B cell (primary cell): ENCODE measurements at regions not wholly inside any gene's neighbourhood (a gene's known extent, or its start where the extent isn't known, plus 50 kb on each side); places are given as distances from the start of the nearest gene placed in this dataset.

ENCODE experiments used
- ATAC-seq: fragments of 200-7000 bp; cut with Tn5 transposase; one replicate; pipeline ENCODE4 v1.10.0; 2021; ENCODE audit warnings: low read depth, mild to moderate bottlenecking, moderate number of reproducible peaks, moderate library complexity
- CTCF ChIA-PET: fragments of 350-600 bp; sonication (Branson Sonifier 250); formaldehyde crosslinking; loops from one replicate; lab custom pipeline; 2021; ENCODE audit warnings: antibody characterized with exemption, inconsistent platforms; lab: Charles Lee
- POLR2A ChIA-PET: fragments of 350-600 bp; sonication (Branson Sonifier 250); formaldehyde crosslinking; loops from one replicate; lab custom pipeline; 2021; ENCODE audit warnings: antibody characterized with exemption; lab: Charles Lee
- DNase-seq: peaks from one replicate; pipeline ENCODE4 v3.0.0; 2013
- H2AFZ ChIP-seq: 2 replicates; pipeline ENCODE4 v1.6.1; 2012; ENCODE audit warnings: mild to moderate bottlenecking, low read depth, low read length; ENCODE audit not compliant: insufficient read depth, poor library complexity, severe bottlenecking
- H3K27ac ChIP-seq, 2 donors: 1 replicate in 1 of 2; 2 replicates in 1 of 2; pipeline ENCODE4 v1.5.1; 2012 to 2013; ENCODE audit warnings: low read length in 2 of 2, mild to moderate bottlenecking in 2 of 2, moderate library complexity in 1 of 2
- H3K27me3 ChIP-seq, 4 experiments: fragments of 200-600 bp in 1 of 4; sonication (generic) in 1 of 4; replicated peaks in 1 of 4; 1 replicate in 2 of 4; 2 replicates in 2 of 4; pipeline versions ENCODE4 v1.6.1 to v1.7.0; 2013 to 2016; ENCODE audit warnings: low read length in 3 of 4, mild to moderate bottlenecking in 2 of 4, mixed read lengths in 1 of 4, moderate library complexity in 1 of 4; ENCODE audit not compliant: insufficient read depth in 4 of 4, control insufficient read depth in 3 of 4; ENCODE audit errors: control extremely low read depth in 1 of 4
- H3K36me3 ChIP-seq, 2 experiments: replicated peaks in 1 of 2; 1 replicate in 1 of 2; 2 replicates in 1 of 2; pipeline versions ENCODE4 v1.6.1 to v1.7.1; 2013; ENCODE audit warnings: low read length in 1 of 2; ENCODE audit not compliant: insufficient read depth in 2 of 2, control insufficient read depth in 1 of 2; ENCODE audit errors: control extremely low read depth in 1 of 2, extremely low read depth in 1 of 2
- H3K4me1 ChIP-seq, 2 donors: fragments of 200-600 bp in 1 of 2; sonication (generic) in 1 of 2; 1 replicate in 1 of 2; 2 replicates in 1 of 2; pipeline versions ENCODE4 v1.5.1 to v1.6.1; 2013 to 2017; ENCODE audit warnings: low read length in 2 of 2; ENCODE audit not compliant: control insufficient read depth in 2 of 2, insufficient read depth in 2 of 2
- H3K4me2 ChIP-seq: replicated peaks from 2 replicates; pipeline ENCODE3; 2012; ENCODE audit warnings: mild to moderate bottlenecking, low read depth, low read length; ENCODE audit not compliant: poor library complexity, severe bottlenecking
- H3K4me3 ChIP-seq, 5 experiments: fragments of 200-600 bp in 1 of 5; sonication (generic) in 1 of 5; 1 replicate in 3 of 5; 2 replicates in 2 of 5; pipeline versions ENCODE4 v1.5.1 to v1.7.0; 2011 to 2016; ENCODE audit warnings: low read length in 4 of 5, mild to moderate bottlenecking in 4 of 5, low read depth in 2 of 5, control low read depth in 1 of 5, moderate library complexity in 1 of 5; ENCODE audit not compliant: insufficient read depth in 1 of 5; ENCODE audit errors: control extremely low read depth in 1 of 5, extremely low read depth in 1 of 5
- H3K79me2 ChIP-seq: fragments of 200-600 bp; sonication (generic); one replicate; pipeline ENCODE4 v1.6.0; 2016; ENCODE audit warnings: low read length; ENCODE audit not compliant: control insufficient read depth, insufficient read depth
- H3K9ac ChIP-seq: fragments of 200-600 bp; sonication (generic); 2 replicates; pipeline ENCODE4 v1.6.1; 2017; ENCODE audit warnings: mild to moderate bottlenecking, low read length, moderate library complexity
- H3K9me3 ChIP-seq, 3 donors: one replicate each; pipeline versions ENCODE4 v1.6.1 to v1.7.1; 2013; ENCODE audit warnings: low read length in 2 of 3; ENCODE audit not compliant: control insufficient read depth in 2 of 3, insufficient read depth in 1 of 3; ENCODE audit errors: control extremely low read depth in 1 of 3
- H4K20me1 ChIP-seq: 2 replicates; pipeline ENCODE4 v1.6.0; 2012; ENCODE audit warnings: mild to moderate bottlenecking, low read length; ENCODE audit not compliant: insufficient read depth, control insufficient read depth, poor library complexity, severe bottlenecking
- H3K27ac Mint-ChIP-seq: one replicate; pipeline ENCODE4 v1.8.0; 2021; ENCODE audit warnings: mixed read lengths
- H3K27me3 Mint-ChIP-seq: one replicate; pipeline ENCODE4 v1.8.0; 2021; ENCODE audit warnings: mixed read lengths
- H3K4me1 Mint-ChIP-seq: one replicate; pipeline ENCODE4 v1.8.0; 2021; ENCODE audit warnings: mixed read lengths
- H3K4me3 Mint-ChIP-seq: one replicate; pipeline ENCODE4 v1.8.0; 2021; ENCODE audit warnings: mixed read lengths
- H3K9me3 Mint-ChIP-seq: one replicate; pipeline ENCODE4 v1.8.0; 2022; ENCODE audit warnings: mixed read lengths; ENCODE audit not compliant: insufficient read depth
- CTCF ChIP-seq: fragments of 200-600 bp; IDR thresholded peaks from one replicate; pipeline ENCODE4 v1.8.0; 2022; ENCODE audit warnings: antibody characterized with exemption, mild to moderate bottlenecking
- EZH2 ChIP-seq: IDR thresholded peaks from 2 replicates; pipeline ENCODE4 v1.6.1; 2012; ENCODE audit warnings: borderline replicate concordance, low read depth, mild to moderate bottlenecking, moderate library complexity, low read length; ENCODE audit not compliant: insufficient read depth, poor library complexity, severe bottlenecking
- WGBS: methylation state at CpG from one replicate; pipeline ENCODE4 v1.1.5; 2013; ENCODE audit warnings: missing lambda C conversion rate; ENCODE audit not compliant: insufficient coverage; 5-methylcytosine and 5-hydroxymethylcytosine counted together
- intact Hi-C: fragments of 100-400 bp; cut with micrococcal nuclease; formaldehyde crosslinking; loops from one replicate; pipeline ENCODE4 v1.10.0; 2022

- Histone ChIP-seq H3K27me3 (no peaks in the 10 kb centered on the region), H2AFZ (no peak overlapping the region), H3K36me3 (no peaks in the 10 kb centered on the region), H3K27ac (no peak overlapping the region), H3K4me1 (no peaks in the 10 kb centered on the region), H3K9me3 (peaks cover 1 to 11% (median 4%) of the 10 kb centered on the region in 3 donors), H3K79me2 (no peaks in the 10 kb centered on the region), H3K4me2 (no peak overlapping the region), H3K9ac (no peak overlapping the region), H3K4me3 (no peak overlapping the region), H4K20me1 (no peaks in the 10 kb centered on the region)
- ChIA-PET CTCF (no interaction called here), POLR2A (no interaction called here)
- no peak overlapping the region for H3K27ac Mint-ChIP-seq
- ATAC-seq, result no peak
- no peaks in the 10 kb centered on the region for H3K27me3 Mint-ChIP-seq
- H3K9me3 Mint-ChIP-seq, result peaks cover 4% of the 10 kb centered on the region
- no peak overlapping the region for H3K4me3 Mint-ChIP-seq
- DNase-seq, result no peak
- no CpG with 5 or more reads among the region's 1 CpG for WGBS
- no peaks in the 10 kb centered on the region for H3K4me1 Mint-ChIP-seq
- TF ChIP-seq CTCF (no peak), EZH2 (no peak)
- intact Hi-C loops, result no loop called here
Observed at GRCh38 chr20:22027423-22027822, 322.0 kb downstream of the PAX1 start.

- POLR2A ChIA-PET, result no interaction called here
- CTCF ChIA-PET, result no interaction called here
- H2AFZ ChIP-seq, result no peak overlapping the region
- H3K9me3 ChIP-seq, result peaks cover 0 to 4% (median 1%) of the 10 kb centered on the region in 3 donors
- intact Hi-C loops, result no loop called here
- H3K4me1 ChIP-seq, result no peaks in the 10 kb centered on the region
- no peak overlapping the region for H3K9ac ChIP-seq
- no peak overlapping the region for H3K4me3 ChIP-seq
- H3K27ac ChIP-seq, result no peak overlapping the region
- no peak for ATAC-seq
- H3K79me2 ChIP-seq, result no peaks in the 10 kb centered on the region
- H4K20me1 ChIP-seq, result no peaks in the 10 kb centered on the region
- no peaks in the 10 kb centered on the region for H3K36me3 ChIP-seq
- H3K4me2 ChIP-seq, result no peak overlapping the region
- Mint-ChIP-seq H3K4me3 (no peak overlapping the region), H3K27me3 (no peaks in the 10 kb centered on the region), H3K4me1 (no peaks in the 10 kb centered on the region), H3K9me3 (peaks cover 11% of the 10 kb centered on the region), H3K27ac (no peak overlapping the region)
- no peaks in the 10 kb centered on the region for H3K27me3 ChIP-seq
- no peak for DNase-seq
- WGBS, result 98% methylated on average over 3 of the region's 4 CpGs
- TF ChIP-seq EZH2 (no peak), CTCF (no peak)
Observed at GRCh38 chr20:22020201-22020600, 314.7 kb downstream of the PAX1 start.
